SK-N-SH (cell line): ENCODE measurements at regions not wholly inside any gene's neighbourhood (a gene's known extent, or its start where the extent isn't known, plus 50 kb on each side); places are given as distances from the start of the nearest gene placed in this dataset.

ENCODE experiments used
- CHD2 ChIP-seq: fragments of 150-350 bp; IDR thresholded peaks from 2 replicates; pipeline ENCODE4 v1.6.1; 2018; ENCODE audit warnings: low read length; ENCODE audit not compliant: partially characterized antibody
- CTCF ChIP-seq: fragments of 200-600 bp; sonication (generic); IDR thresholded peaks from 2 replicates; pipeline ENCODE4 v1.6.1; 2017; ENCODE audit warnings: antibody characterized with exemption, mild to moderate bottlenecking, moderate library complexity
- GABPA ChIP-seq: IDR thresholded peaks from 2 replicates; pipeline ENCODE4 v1.4.0; 2012; ENCODE audit warnings: low read depth, mild to moderate bottlenecking
- TAF1 ChIP-seq: IDR thresholded peaks from 2 replicates; pipeline ENCODE4 v1.6.1; 2012; ENCODE audit warnings: low read depth, mild to moderate bottlenecking, low read length, moderate library complexity, borderline replicate concordance

DNA sequence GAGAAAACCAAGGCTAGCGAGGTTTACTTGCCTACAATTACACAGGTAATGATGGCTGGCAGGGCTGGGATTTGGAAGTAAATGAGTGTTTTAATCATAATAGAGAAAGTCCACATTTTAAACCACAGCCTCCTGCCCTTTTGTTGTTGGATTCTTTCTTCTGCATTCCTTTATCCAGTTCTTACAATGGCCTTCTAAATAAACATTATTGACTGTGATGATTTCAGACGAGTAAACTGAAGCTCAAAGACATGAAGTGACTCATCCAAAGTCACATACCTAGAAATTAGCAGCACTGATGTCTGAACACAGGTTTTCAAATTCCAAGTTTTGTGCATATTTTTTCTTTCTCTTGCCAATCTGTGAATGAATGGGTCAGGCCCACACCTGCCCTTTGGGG, 51.2 kb upstream of the C1QTNF7 start:
- TF ChIP-seq CTCF (no peak), TAF1 (no peak), GABPA (no peak), CHD2 (no peak)
